B cell (primary cell): ENCODE measurements at regions not wholly inside any gene's neighbourhood (a gene's known extent, or its start where the extent isn't known, plus 50 kb on each side); places are given as distances from the start of the nearest gene placed in this dataset.

ENCODE experiments used
- CTCF ChIP-seq: fragments of 200-600 bp; IDR thresholded peaks from one replicate; pipeline ENCODE4 v1.8.0; 2022; ENCODE audit warnings: antibody characterized with exemption, mild to moderate bottlenecking
- EZH2 ChIP-seq: IDR thresholded peaks from 2 replicates; pipeline ENCODE4 v1.6.1; 2012; ENCODE audit warnings: borderline replicate concordance, low read depth, mild to moderate bottlenecking, moderate library complexity, low read length; ENCODE audit not compliant: insufficient read depth, poor library complexity, severe bottlenecking

GRCh38 chr2:8110716-8111115, 571.1 kb upstream of the ID2 start:
- TF ChIP-seq CTCF, result no peak
- no peak for TF ChIP-seq EZH2
